Neural progenitor cell (in vitro differentiated cells): ENCODE measurements at regions not wholly inside any gene's neighbourhood (a gene's known extent, or its start where the extent isn't known, plus 50 kb on each side); places are given as distances from the start of the nearest gene placed in this dataset.

Experiments used
- DNase-seq: peaks from one replicate; pipeline ENCODE4 v3.0.0-alpha.2; 2016; ENCODE audit warnings: low spot score
- H2AFZ ChIP-seq: fragments of 200-600 bp; sonication (generic); replicated peaks from 2 replicates; pipeline ENCODE4 v1.6.1; 2016; ENCODE audit warnings: antibody characterized with exemption
- H3F3A ChIP-seq: fragments of 200-600 bp; sonication (generic); 2 replicates; pipeline ENCODE4 v1.6.1; 2016; ENCODE audit warnings: antibody characterized with exemption, low read depth
- H3K27ac ChIP-seq: fragments of 200-600 bp; sonication (generic); 2 replicates; pipeline ENCODE4 v1.5.1; 2016; ENCODE audit warnings: mild to moderate bottlenecking
- H3K27me3 ChIP-seq: fragments of 200-600 bp; sonication (generic); 2 replicates; pipeline ENCODE4 v1.6.1; 2016; ENCODE audit warnings: mild to moderate bottlenecking, moderate library complexity
- H3K36me3 ChIP-seq: fragments of 200-600 bp; sonication (generic); 2 replicates; pipeline ENCODE4 v1.5.1; 2016
- H3K4me1 ChIP-seq: fragments of 200-600 bp; sonication (generic); 2 replicates; pipeline ENCODE4 v1.6.1; 2016; ENCODE audit warnings: mixed run types
- H3K4me2 ChIP-seq: fragments of 200-600 bp; sonication (generic); 2 replicates; pipeline ENCODE4 v1.6.1; 2016
- H3K4me3 ChIP-seq: fragments of 200-600 bp; sonication (generic); 2 replicates; pipeline ENCODE4 v1.5.1; 2016
- H3K79me2 ChIP-seq: fragments of 200-600 bp; sonication (generic); 2 replicates; pipeline ENCODE4 v1.6.1; 2016; ENCODE audit warnings: low read depth
- H3K9ac ChIP-seq: fragments of 200-600 bp; sonication (generic); 2 replicates; pipeline ENCODE4 v1.6.1; 2016
- H3K9me3 ChIP-seq: fragments of 200-600 bp; sonication (generic); 2 replicates; pipeline ENCODE4 v1.5.1; 2016; ENCODE audit warnings: low read depth
- H4K20me1 ChIP-seq: fragments of 200-600 bp; sonication (generic); 2 replicates; pipeline ENCODE4 v1.6.1; 2016; ENCODE audit warnings: low read depth
- H3K27ac Mint-ChIP-seq: 3 replicates; pipeline ENCODE4 v1.8.0; 2021; ENCODE audit warnings: mixed read lengths
- H3K27me3 Mint-ChIP-seq: 2 replicates; pipeline ENCODE4 v1.8.0; 2022; ENCODE audit warnings: low read depth, mild to moderate bottlenecking, inconsistent platforms, moderate library complexity, mixed read lengths; ENCODE audit not compliant: insufficient read depth
- H3K36me3 Mint-ChIP-seq: 3 replicates; pipeline ENCODE4 v1.8.0; 2021; ENCODE audit warnings: mixed read lengths
- H3K4me1 Mint-ChIP-seq: 3 replicates; pipeline ENCODE4 v1.8.0; 2021; ENCODE audit warnings: mixed read lengths
- H3K4me3 Mint-ChIP-seq: 3 replicates; pipeline ENCODE4 v1.8.0; 2021; ENCODE audit warnings: mild to moderate bottlenecking, moderate library complexity, mixed read lengths
- H3K9me3 Mint-ChIP-seq: 3 replicates; pipeline ENCODE4 v1.8.0; 2020; ENCODE audit warnings: mixed read lengths
- CTCF ChIP-seq: fragments of 200-600 bp; sonication (generic); IDR thresholded peaks from 2 replicates; pipeline ENCODE4 v1.5.1; 2017; ENCODE audit warnings: antibody characterized with exemption, mild to moderate bottlenecking
- EZH2 ChIP-seq: fragments of 200-600 bp; sonication (generic); IDR thresholded peaks from 2 replicates; pipeline ENCODE4 v1.6.1; 2017; ENCODE audit warnings: antibody characterized with exemption, mild to moderate bottlenecking, moderate library complexity
- EZH2phosphoT487 ChIP-seq: fragments of 200-600 bp; sonication (generic); IDR thresholded peaks from 2 replicates; pipeline ENCODE4 v1.6.1; 2017; ENCODE audit warnings: antibody characterized with exemption

- Histone ChIP-seq H3F3A (no peaks in the 10 kb centered on the region), H3K79me2 (no peaks in the 10 kb centered on the region), H3K27me3 (no peaks in the 10 kb centered on the region), H3K9me3 (no peaks in the 10 kb centered on the region), H3K4me3 (no peak overlapping the region), H4K20me1 (no peaks in the 10 kb centered on the region), H2AFZ (no peak overlapping the region), H3K9ac (no peak overlapping the region), H3K36me3 (no peaks in the 10 kb centered on the region), H3K4me1 (no peaks in the 10 kb centered on the region), H3K4me2 (no peak overlapping the region), H3K27ac (no peak overlapping the region)
- H3K4me1 Mint-ChIP-seq: no peaks in the 10 kb centered on the region
- H3K27ac Mint-ChIP-seq: no peak overlapping the region
- DNase-seq: no peak
- H3K9me3 Mint-ChIP-seq: no peaks in the 10 kb centered on the region
- no peaks in the 10 kb centered on the region for H3K27me3 Mint-ChIP-seq
- TF ChIP-seq CTCF: no peak
- TF ChIP-seq EZH2: no peak
- no peak for TF ChIP-seq EZH2phosphoT487
- H3K4me3 Mint-ChIP-seq: no peak overlapping the region
- no peaks in the 10 kb centered on the region for H3K36me3 Mint-ChIP-seq
Measured at GRCh38 chr4:149108626-149109025, 666.4 kb upstream of the NR3C2 start.

DNA sequence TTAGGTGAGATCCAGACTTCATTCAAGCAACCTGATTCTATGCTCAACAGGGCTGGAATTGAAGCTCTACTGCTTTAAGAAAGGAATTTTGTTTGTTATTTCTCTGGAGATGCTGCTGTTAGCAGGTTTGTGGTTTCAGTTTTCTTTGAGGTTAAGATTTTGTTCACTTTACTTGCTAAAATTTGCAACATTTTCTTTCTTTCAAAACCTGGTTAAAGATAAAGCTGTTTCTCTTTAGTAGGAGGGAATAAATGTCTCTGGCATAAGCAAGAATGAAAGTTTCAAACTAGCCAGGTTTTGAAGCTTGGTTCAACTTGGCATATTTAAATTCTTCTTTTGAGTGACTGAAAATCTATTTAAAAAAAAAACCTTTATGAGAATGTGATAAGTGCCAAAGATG, 660.6 kb upstream of the NR3C2 start:
- Histone ChIP-seq H2AFZ (no peak overlapping the region), H3K4me2 (no peak overlapping the region), H3K4me1 (no peaks in the 10 kb centered on the region), H3K4me3 (no peak overlapping the region), H3K79me2 (no peaks in the 10 kb centered on the region), H3K36me3 (no peaks in the 10 kb centered on the region), H4K20me1 (no peaks in the 10 kb centered on the region), H3K9me3 (peaks cover 5% of the 10 kb centered on the region), H3K27me3 (no peaks in the 10 kb centered on the region), H3F3A (no peaks in the 10 kb centered on the region), H3K9ac (no peak overlapping the region), H3K27ac (no peak overlapping the region)
- TF ChIP-seq EZH2: no peak
- no peak for TF ChIP-seq CTCF
- no peak for TF ChIP-seq EZH2phosphoT487
- Mint-ChIP-seq H3K9me3 (peaks cover 4% of the 10 kb centered on the region), H3K36me3 (no peaks in the 10 kb centered on the region), H3K27ac (no peak overlapping the region), H3K4me1 (no peaks in the 10 kb centered on the region), H3K4me3 (no peak overlapping the region), H3K27me3 (no peaks in the 10 kb centered on the region)
- DNase-seq: no peak

- Histone ChIP-seq H3K36me3 (no peaks in the 10 kb centered on the region), H3K27me3 (no peaks in the 10 kb centered on the region), H3K9ac (no peak overlapping the region), H4K20me1 (no peaks in the 10 kb centered on the region), H3K4me1 (no peaks in the 10 kb centered on the region), H3K4me2 (no peak overlapping the region), H3K79me2 (no peaks in the 10 kb centered on the region), H2AFZ (no peak overlapping the region), H3F3A (no peaks in the 10 kb centered on the region), H3K27ac (no peak overlapping the region), H3K4me3 (no peak overlapping the region), H3K9me3 (peaks cover 5% of the 10 kb centered on the region)
- H3K27ac Mint-ChIP-seq: no peak overlapping the region
- peaks cover 4% of the 10 kb centered on the region for H3K9me3 Mint-ChIP-seq
- H3K36me3 Mint-ChIP-seq: no peaks in the 10 kb centered on the region
- H3K4me1 Mint-ChIP-seq: no peaks in the 10 kb centered on the region
- no peak for DNase-seq
- H3K4me3 Mint-ChIP-seq: no peak overlapping the region
- TF ChIP-seq EZH2phosphoT487 (no peak), EZH2 (no peak), CTCF (no peak)
- no peaks in the 10 kb centered on the region for H3K27me3 Mint-ChIP-seq
Measured at GRCh38 chr4:149101649-149102048, 659.4 kb upstream of the NR3C2 start.

DNA sequence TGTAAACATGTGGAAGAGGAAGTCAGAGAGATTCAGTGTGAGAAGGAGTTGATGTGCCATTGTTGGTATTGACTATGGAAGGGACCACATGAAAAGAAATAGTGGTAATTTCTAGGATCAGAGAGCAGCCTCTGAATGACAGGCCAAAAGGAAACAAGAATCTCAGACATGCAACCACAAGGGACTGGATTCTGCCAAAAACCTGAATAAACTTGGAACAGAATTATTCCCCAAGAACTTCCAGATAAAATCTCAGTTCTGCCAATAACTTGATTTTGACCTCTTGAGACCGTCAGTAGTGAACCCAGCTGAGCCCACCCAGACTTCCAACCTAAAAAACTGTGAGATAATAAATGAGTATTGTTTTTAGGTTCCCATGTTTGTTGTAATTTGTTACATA, 653.6 kb upstream of the NR3C2 start:
- peaks cover 2% of the 10 kb centered on the region for H3K36me3 Mint-ChIP-seq
- no peaks in the 10 kb centered on the region for H4K20me1 ChIP-seq
- no peak overlapping the region for H3K9ac ChIP-seq
- H3K9me3 ChIP-seq: peaks cover 5% of the 10 kb centered on the region
- no peak for DNase-seq
- no peak overlapping the region for H3K4me3 Mint-ChIP-seq
- no peak for TF ChIP-seq CTCF
- no peak overlapping the region for H3K4me2 ChIP-seq
- H3K36me3 ChIP-seq: no peaks in the 10 kb centered on the region
- H3K27ac ChIP-seq: no peak overlapping the region
- no peaks in the 10 kb centered on the region for H3K4me1 Mint-ChIP-seq
- no peaks in the 10 kb centered on the region for H3K27me3 Mint-ChIP-seq
- H3K9me3 Mint-ChIP-seq: peaks cover 10% of the 10 kb centered on the region
- H3K27ac Mint-ChIP-seq: no peak overlapping the region
- H3K4me1 ChIP-seq: no peaks in the 10 kb centered on the region
- no peak overlapping the region for H2AFZ ChIP-seq
- no peaks in the 10 kb centered on the region for H3K27me3 ChIP-seq
- no peak overlapping the region for H3K4me3 ChIP-seq
- no peaks in the 10 kb centered on the region for H3F3A ChIP-seq
- H3K79me2 ChIP-seq: no peaks in the 10 kb centered on the region
